Smooth muscle cell (in vitro differentiated cells): ENCODE measurements at regions not wholly inside any gene's neighbourhood (a gene's known extent, or its start where the extent isn't known, plus 50 kb on each side); places are given as distances from the start of the nearest gene placed in this dataset.

Experiments used
- DNase-seq: peaks from one replicate; lab custom pipeline; 2025; ENCODE audit not compliant: unreplicated experiment; lab: John Stamatoyannopoulos, UW
- H2AFZ ChIP-seq: fragments of 200-600 bp; sonication (generic); 2 replicates; pipeline ENCODE4 v1.6.0; 2016; ENCODE audit warnings: antibody characterized with exemption, low read depth, mild to moderate bottlenecking
- H3F3A ChIP-seq: fragments of 200-600 bp; sonication (generic); 2 replicates; pipeline ENCODE4 v1.6.0; 2017; ENCODE audit warnings: antibody characterized with exemption, low read depth
- H3K27ac ChIP-seq: fragments of 200-600 bp; sonication (generic); 2 replicates; pipeline ENCODE4 v1.5.1; 2016; ENCODE audit warnings: low read depth, mild to moderate bottlenecking
- H3K27me3 ChIP-seq: fragments of 200-600 bp; sonication (generic); 2 replicates; pipeline ENCODE4 v1.6.1; 2016; ENCODE audit warnings: low read depth, mild to moderate bottlenecking
- H3K36me3 ChIP-seq: fragments of 200-600 bp; sonication (generic); 2 replicates; pipeline ENCODE4 v1.5.1; 2016; ENCODE audit warnings: low read depth
- H3K4me1 ChIP-seq: fragments of 200-600 bp; sonication (generic); 2 replicates; pipeline ENCODE4 v1.5.1; 2016; ENCODE audit warnings: low read depth
- H3K4me2 ChIP-seq: fragments of 200-600 bp; sonication (generic); 2 replicates; pipeline ENCODE4 v1.6.0; 2016; ENCODE audit warnings: mild to moderate bottlenecking
- H3K4me3 ChIP-seq: fragments of 200-600 bp; sonication (generic); 2 replicates; pipeline ENCODE4 v1.5.1; 2016; ENCODE audit warnings: mild to moderate bottlenecking
- H3K79me2 ChIP-seq: fragments of 200-600 bp; sonication (generic); 2 replicates; pipeline ENCODE4 v1.6.0; 2016; ENCODE audit warnings: low read depth, mild to moderate bottlenecking
- H3K9ac ChIP-seq: fragments of 200-600 bp; sonication (generic); 2 replicates; pipeline ENCODE4 v1.6.0; 2016; ENCODE audit warnings: low read depth
- H3K9me3 ChIP-seq: fragments of 200-600 bp; sonication (generic); replicated peaks from 2 replicates; pipeline ENCODE4 v1.5.1; 2016; ENCODE audit warnings: low read depth
- H4K20me1 ChIP-seq: fragments of 200-600 bp; sonication (generic); 2 replicates; pipeline ENCODE4 v1.6.0; 2016; ENCODE audit warnings: low read depth
- CTCF ChIP-seq: fragments of 200-600 bp; sonication (generic); IDR thresholded peaks from 2 replicates; pipeline ENCODE4 v1.5.1; 2017; ENCODE audit warnings: borderline replicate concordance, mild to moderate bottlenecking, antibody characterized with exemption; ENCODE audit not compliant: insufficient read depth, poor library complexity, severe bottlenecking
- WGBS: methylation state at CpG from one replicate; pipeline ENCODE4 v1.1.7; 2016; ENCODE audit warnings: low lambda C conversion rate; 5-methylcytosine and 5-hydroxymethylcytosine counted together

GRCh38 chr5:117212866-117213265, 638.2 kb upstream of the SEMA6A start:
- H3K36me3 ChIP-seq, result no peaks in the 10 kb centered on the region
- H3K4me3 ChIP-seq, result no peak overlapping the region
- no peaks in the 10 kb centered on the region for H3K79me2 ChIP-seq
- no peaks in the 10 kb centered on the region for H4K20me1 ChIP-seq
- no peak for DNase-seq
- 78% methylated on average over 1 of the region's 1 CpG for WGBS
- H3K4me1 ChIP-seq, result no peaks in the 10 kb centered on the region
- no peak overlapping the region for H3K27ac ChIP-seq
- H2AFZ ChIP-seq, result no peak overlapping the region
- no peaks in the 10 kb centered on the region for H3K27me3 ChIP-seq
- H3K4me2 ChIP-seq, result no peak overlapping the region
- TF ChIP-seq CTCF, result no peak
- no peaks in the 10 kb centered on the region for H3F3A ChIP-seq
- H3K9ac ChIP-seq, result no peak overlapping the region
- H3K9me3 ChIP-seq, result no peaks in the 10 kb centered on the region

- H3K9ac ChIP-seq, result no peak overlapping the region
- TF ChIP-seq CTCF, result no peak
- H3K9me3 ChIP-seq, result no peaks in the 10 kb centered on the region
- no peak for DNase-seq
- no peaks in the 10 kb centered on the region for H3K79me2 ChIP-seq
- H3K36me3 ChIP-seq, result no peaks in the 10 kb centered on the region
- H3K27ac ChIP-seq, result no peak overlapping the region
- WGBS, result 86% methylated on average over 1 of the region's 1 CpG
- no peak overlapping the region for H2AFZ ChIP-seq
- H3K4me2 ChIP-seq, result no peak overlapping the region
- H3K27me3 ChIP-seq, result no peaks in the 10 kb centered on the region
- H3F3A ChIP-seq, result no peaks in the 10 kb centered on the region
- H4K20me1 ChIP-seq, result no peaks in the 10 kb centered on the region
- peaks cover 4% of the 10 kb centered on the region for H3K4me1 ChIP-seq
- H3K4me3 ChIP-seq, result no peak overlapping the region
These were observed 636.2 kb upstream of the SEMA6A start for GRCh38 chr5:117210796-117211195.

GRCh38 chr5:117209479-117209878, 634.9 kb upstream of the SEMA6A start:
- Histone ChIP-seq H2AFZ (no peak overlapping the region), H3K79me2 (no peaks in the 10 kb centered on the region), H3K36me3 (no peaks in the 10 kb centered on the region), H3K9me3 (no peaks in the 10 kb centered on the region), H3K9ac (no peak overlapping the region), H3K4me1 (peaks cover 12% of the 10 kb centered on the region), H3K4me2 (no peak overlapping the region), H4K20me1 (no peaks in the 10 kb centered on the region), H3K27ac (no peak overlapping the region), H3K4me3 (no peak overlapping the region), H3F3A (no peaks in the 10 kb centered on the region), H3K27me3 (no peaks in the 10 kb centered on the region)
- 95% methylated on average over 3 of the region's 3 CpGs for WGBS
- no peak for DNase-seq
- no peak for TF ChIP-seq CTCF

GRCh38 chr5:117207088-117207668, 632.6 kb upstream of the SEMA6A start:
- Histone ChIP-seq H3K36me3 (no peaks in the 10 kb centered on the region), H3K27ac (no peak overlapping the region), H3K4me1 (peaks cover 12% of the 10 kb centered on the region), H4K20me1 (no peaks in the 10 kb centered on the region), H2AFZ (no peak overlapping the region), H3K27me3 (no peaks in the 10 kb centered on the region), H3K4me3 (no peak overlapping the region), H3F3A (no peaks in the 10 kb centered on the region), H3K9ac (no peak overlapping the region), H3K4me2 (no peak overlapping the region), H3K9me3 (no peaks in the 10 kb centered on the region), H3K79me2 (no peaks in the 10 kb centered on the region)
- no peak for TF ChIP-seq CTCF
- WGBS, result 82% methylated on average over 9 of the region's 9 CpGs
- DNase-seq, result no peak
